GM19328 (cell line): ENCODE measurements at regions not wholly inside any gene's neighbourhood (a gene's known extent, or its start where the extent isn't known, plus 50 kb on each side); places are given as distances from the start of the nearest gene placed in this dataset.
A peak's percentile ranks its signal among the peaks of the same experiment; 100 is the strongest.

ENCODE experiments used
- ATAC-seq: cut with Tn5 transposase; IDR thresholded peaks from one replicate; pipeline ENCODE4 v1.9.1; 2021; ENCODE audit warnings: mild to moderate bottlenecking, moderate library complexity; ENCODE audit not compliant: unreplicated experiment

GRCh38 chr15:98506711-98507110 is 141.6 kb upstream of the IGF1R start:
- ATAC-seq: no peak

- ATAC-seq: no peak
Observed at GRCh38 chr15:98513428-98513986, 134.8 kb upstream of the IGF1R start.

- ATAC-seq: no peak
Observed at GRCh38 chr15:98514034-98514622, 134.2 kb upstream of the IGF1R start.

GRCh38 chr15:98518823-98519561 is 129.3 kb upstream of the IGF1R start:
- peak; percentile 76 for ATAC-seq

- no peak for ATAC-seq
Observed at GRCh38 chr15:98519767-98520550, 128.4 kb upstream of the IGF1R start.

- ATAC-seq: no peak
Observed at GRCh38 chr15:98522127-98522526, 126.2 kb upstream of the IGF1R start.

- no peak for ATAC-seq
Observed at GRCh38 chr15:98523912-98524662, 124.3 kb upstream of the IGF1R start.

GRCh38 chr15:98524838-98525660 is 123.3 kb upstream of the IGF1R start:
- ATAC-seq: no peak

GRCh38 chr15:98525661-98526001 is 122.7 kb upstream of the IGF1R start:
- no peak for ATAC-seq

GRCh38 chr15:98526094-98526493 is 122.2 kb upstream of the IGF1R start:
- ATAC-seq: no peak

- no peak for ATAC-seq
Observed at GRCh38 chr15:98528046-98528725, 120.2 kb upstream of the IGF1R start.

GRCh38 chr15:98529205-98530145 is 118.9 kb upstream of the IGF1R start:
- no peak for ATAC-seq

GRCh38 chr15:98530570-98530969 is 117.8 kb upstream of the IGF1R start:
- no peak for ATAC-seq

GRCh38 chr15:98532063-98532462 is 116.3 kb upstream of the IGF1R start:
- no peak for ATAC-seq

- no peak for ATAC-seq
Observed at GRCh38 chr15:98536976-98537375, 111.4 kb upstream of the IGF1R start.

- ATAC-seq: no peak
Observed at GRCh38 chr15:98537516-98538060, 110.8 kb upstream of the IGF1R start.

GRCh38 chr15:98541519-98541918 is 106.8 kb upstream of the IGF1R start:
- no peak for ATAC-seq

GRCh38 chr15:98543237-98543636 is 105.1 kb upstream of the IGF1R start:
- ATAC-seq: no peak
